H54 (cell line): ENCODE measurements at regions not wholly inside any gene's neighbourhood (a gene's known extent, or its start where the extent isn't known, plus 50 kb on each side); places are given as distances from the start of the nearest gene placed in this dataset.
"Not testable (repeated sequence)": the region's sequence is repeated elsewhere in the genome, so short reads cannot be mapped to it uniquely, and the experiment has no call there.

ENCODE experiments used
- DNase-seq: peaks from one replicate; pipeline ENCODE4 v3.0.0; 2011; ENCODE audit warnings: low spot score, mixed read lengths; ENCODE audit not compliant: insufficient read length
- FAIRE-seq: peaks from 3 replicates; lab custom pipeline; 2011; peaks lifted over from hg19 to GRCh38; lab: Jason Lieb, UNC
- POLR2A ChIP-seq: IDR thresholded peaks from 2 replicates; pipeline ENCODE4 v1.6.1; 2011; ENCODE audit warnings: low read depth, mild to moderate bottlenecking, low read length

DNA sequence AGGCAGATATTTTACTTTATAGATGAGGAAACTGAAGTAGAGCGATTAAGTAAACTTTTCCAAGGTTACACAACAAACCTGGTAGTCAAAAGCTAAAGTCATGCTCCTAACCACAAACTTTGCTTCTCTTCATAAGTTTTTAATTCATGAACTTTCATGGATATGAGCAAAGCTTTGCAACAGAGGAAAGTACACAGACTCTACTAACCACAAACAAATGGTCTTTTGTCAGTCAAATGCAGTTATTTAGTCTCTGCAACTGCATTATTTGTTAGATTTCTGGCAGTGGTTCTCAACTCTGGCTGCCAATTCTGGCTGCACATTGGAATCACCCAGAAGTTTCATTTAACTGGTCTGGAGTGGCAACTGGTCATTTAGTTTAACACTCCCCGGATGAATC, 140.6 kb upstream of the TMEM168 start:
- no peak for TF ChIP-seq POLR2A
- FAIRE-seq: no peak
- DNase-seq: no peak

DNA sequence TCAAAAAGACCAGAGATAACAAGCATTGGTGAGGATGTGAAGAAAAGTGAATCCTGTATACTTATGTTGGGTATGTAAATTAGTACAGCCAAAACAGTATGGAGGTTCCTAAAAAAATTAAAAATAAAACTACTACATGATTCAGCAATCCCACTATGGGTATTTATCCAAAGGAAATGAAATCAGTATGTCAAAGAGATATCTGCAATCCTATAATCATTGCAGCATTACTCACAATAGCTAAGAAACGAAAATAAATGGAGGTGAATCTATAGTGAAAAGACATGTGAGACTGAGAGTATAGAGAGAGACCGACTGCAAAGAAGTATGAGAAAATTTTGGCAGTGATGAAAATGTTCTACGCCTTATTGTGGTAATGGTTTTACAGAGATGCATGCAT, 139.2 kb upstream of the TMEM168 start:
- no peak for FAIRE-seq
- no peak for DNase-seq
- no peak for TF ChIP-seq POLR2A

DNA sequence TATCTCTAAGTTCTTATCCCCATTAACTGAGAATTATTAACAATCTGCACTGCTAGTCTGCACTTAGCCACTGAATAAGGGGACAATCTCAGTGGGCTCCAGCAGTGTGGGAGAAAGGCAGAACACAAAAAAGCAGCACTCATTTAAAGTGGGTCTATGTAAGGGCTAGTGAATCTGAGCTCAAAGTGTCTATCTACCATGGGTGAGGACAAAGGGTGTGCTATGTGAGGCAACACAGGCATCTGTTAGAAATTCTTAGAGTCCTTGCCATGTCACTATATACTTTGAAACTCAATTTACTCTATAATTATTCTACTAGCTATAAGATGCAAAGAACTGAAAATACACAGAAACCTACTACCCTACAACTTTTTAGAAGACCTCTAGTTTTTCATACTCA, 135.8 kb upstream of the TMEM168 start:
- no peak for TF ChIP-seq POLR2A
- DNase-seq (no peak), FAIRE-seq (no peak)

DNA sequence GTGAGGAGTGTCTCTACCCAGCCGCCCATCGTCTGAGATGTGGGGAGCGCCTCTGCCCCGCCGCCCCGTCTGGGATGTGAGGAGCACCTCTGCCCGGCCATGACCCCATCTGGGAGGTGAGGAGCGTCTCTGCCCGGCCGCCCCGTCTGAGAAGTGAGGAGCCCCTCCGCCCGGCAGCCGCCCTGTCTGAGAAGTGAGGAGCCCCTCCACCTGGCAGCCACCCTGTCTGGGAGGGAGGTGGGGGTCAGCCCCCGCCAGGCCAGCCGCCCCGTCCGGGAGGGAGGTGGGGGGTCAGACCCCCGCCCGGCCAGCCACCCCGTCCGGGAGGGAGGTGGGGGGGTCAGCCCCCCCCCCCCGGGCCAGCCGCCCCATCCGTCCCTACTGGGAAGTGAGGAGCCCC, 132.4 kb upstream of the TMEM168 start:
- not testable (repeated sequence) for DNase-seq, FAIRE-seq

DNA sequence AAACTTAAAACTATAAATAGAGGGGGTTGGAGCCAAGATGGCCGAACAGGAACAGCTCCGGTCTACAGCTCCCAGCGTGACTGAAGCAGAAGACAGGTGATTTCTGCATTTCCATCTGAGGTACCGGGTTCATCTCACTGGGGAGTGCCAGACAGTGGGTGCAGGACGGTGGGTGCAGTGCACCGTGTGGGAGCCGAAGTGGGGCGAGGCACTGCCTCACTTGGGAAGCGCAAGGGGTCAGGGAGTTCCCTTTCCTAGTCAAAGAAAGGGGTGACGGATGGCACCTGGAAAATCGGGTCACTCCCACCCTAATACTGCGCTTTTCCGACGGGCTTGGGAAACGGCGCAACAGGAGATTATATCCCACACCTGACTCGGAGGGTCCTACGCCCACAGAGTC, 126.2 kb upstream of the TMEM168 start:
- not testable (repeated sequence) for DNase-seq, FAIRE-seq

DNA sequence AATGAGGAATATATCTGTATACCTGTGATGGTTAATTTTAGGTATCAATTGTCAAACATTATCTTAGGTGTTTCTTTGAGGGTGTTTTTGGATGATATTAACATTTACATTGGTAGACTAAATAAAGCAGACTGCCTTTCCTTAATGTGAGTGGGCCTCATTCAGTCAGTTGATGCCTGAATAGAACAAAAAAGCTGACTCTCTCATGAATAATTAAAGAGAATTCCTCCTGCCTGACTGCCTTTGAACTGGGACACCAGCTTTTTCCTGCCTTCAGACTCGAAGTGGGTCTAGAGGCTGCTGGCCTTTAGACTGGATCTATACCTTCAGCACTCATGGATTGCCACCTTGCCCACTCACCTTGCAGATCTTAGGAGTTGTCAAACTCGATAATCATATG, 117.9 kb upstream of the TMEM168 start:
- TF ChIP-seq POLR2A: no peak
- DNase-seq: no peak
- no peak for FAIRE-seq

DNA sequence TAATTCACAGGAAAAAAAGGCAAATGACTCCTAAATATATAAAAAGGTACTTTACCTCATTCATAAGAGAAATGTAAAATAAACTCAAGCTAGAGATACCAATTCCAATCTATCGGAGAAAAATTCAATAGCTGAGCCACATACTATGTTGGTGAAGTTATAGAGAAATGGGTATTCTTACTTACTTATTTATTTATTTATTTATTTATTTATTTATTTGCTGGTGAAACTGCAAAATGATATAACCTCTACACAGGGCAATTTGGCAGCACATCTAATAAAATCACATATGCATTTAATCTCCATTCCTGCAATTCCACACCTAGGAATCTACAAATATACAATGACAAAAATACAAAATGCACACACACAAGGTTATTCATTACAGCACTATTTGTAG, 117.5 kb upstream of the TMEM168 start:
- no peak for TF ChIP-seq POLR2A
- no peak for DNase-seq
- no peak for FAIRE-seq

DNA sequence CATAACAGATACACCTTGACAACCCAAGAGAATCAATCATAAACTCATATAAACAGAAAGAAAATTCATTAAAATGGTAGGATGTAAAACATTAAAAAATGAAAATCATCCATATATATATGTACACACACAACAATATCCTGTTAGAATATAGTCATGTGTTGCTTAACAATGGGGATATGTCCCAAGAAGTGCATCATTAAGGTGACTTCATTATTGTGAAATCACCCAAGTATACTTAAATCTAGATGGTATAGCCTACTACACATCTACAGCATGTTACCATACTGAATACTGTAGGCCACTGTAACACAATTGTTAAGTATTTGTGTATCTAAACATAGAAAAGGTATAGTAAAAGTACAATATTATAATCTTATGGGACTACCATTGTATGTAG, 115.8 kb upstream of the TMEM168 start:
- no peak for TF ChIP-seq POLR2A
- DNase-seq: no peak
- FAIRE-seq: no peak

DNA sequence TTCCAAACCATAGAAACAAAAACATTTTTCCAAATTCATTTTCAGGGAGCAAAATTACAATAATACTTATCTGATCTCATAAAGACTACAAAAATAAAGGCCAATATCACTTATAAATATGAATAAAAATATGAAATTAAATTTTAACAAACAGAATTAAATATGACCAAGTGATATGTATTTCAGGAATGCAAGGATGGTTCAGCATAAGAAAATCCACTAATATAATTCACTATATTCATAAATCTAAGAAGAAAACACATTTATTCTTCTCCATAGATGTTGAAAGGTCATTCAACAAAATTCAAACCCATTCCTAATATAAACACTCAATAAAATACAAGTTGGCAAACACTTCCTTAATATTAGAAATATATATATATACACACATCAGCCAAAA, 115.2 kb upstream of the TMEM168 start:
- no peak for FAIRE-seq
- DNase-seq: no peak
- no peak for TF ChIP-seq POLR2A

DNA sequence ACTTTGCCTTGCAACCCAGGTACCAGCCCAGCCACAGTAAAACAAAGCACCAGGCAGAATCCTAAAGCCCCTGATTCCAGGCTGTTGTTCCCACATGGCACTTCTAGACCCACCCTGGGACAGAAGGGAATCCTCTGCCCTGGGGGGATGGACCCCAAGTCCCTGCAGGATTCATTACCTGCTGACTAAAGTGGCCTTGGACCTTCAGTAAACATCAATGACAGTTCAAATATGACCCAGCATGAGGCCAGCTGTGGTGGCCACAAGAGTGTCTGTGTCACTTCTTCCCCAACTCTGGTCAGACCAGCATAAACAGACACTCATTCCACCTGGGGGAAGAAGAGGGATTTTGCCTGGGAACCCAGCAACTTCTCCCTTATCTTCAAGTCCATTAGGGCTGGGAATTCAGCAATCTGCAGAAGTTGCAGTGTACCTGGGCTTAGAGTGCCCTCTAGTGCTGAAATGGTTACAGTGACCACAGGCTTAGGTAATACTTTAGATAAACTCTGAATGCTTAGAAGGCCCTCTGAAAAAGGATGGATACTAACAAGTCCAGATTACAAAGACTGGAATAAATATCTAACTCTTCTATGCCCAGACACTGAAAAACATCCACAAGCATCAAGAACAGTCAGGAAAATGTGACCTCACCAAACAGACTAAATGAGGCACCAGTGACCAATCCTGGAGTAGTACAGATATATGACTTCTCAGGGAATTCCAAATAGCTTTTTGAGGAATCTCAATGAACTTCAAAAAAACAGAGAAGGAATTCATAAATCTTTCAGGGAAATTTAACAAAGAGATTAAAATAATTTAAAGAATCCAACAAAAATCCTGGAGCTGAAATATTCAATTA, 108.5 kb upstream of the TMEM168 start:
- DNase-seq (peak; percentile 12), FAIRE-seq (peak; percentile 73)
- no peak for TF ChIP-seq POLR2A

DNA sequence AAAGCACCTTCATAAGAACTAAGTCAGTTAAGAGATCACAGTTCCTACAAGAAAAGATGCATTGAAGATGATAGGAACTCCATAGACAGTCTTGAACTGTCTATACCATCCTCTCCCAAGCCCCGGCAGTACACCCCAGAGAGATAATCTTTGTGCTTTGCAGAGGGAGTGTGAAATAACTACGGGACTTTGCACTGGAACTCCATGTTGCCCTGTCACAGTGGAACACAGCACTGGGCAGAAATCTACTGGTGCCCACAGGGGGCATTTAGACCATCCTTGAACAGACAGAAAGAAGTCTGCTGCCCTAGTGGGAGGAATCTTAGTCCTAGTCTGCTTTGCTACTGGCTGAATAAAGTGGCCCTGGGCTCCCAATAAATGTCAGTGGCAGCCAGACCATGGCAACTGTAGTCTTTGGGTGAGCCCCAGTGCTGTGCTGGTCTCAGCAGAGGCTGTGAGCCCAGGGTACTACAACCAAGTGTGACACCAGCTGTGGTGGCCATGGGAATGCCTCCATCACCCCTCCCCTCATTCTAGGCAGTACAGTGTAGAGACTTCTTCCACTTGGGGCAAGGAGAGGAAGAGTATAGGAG, 107.7 kb upstream of the TMEM168 start:
- DNase-seq: no peak
- TF ChIP-seq POLR2A: no peak
- FAIRE-seq: no peak

DNA sequence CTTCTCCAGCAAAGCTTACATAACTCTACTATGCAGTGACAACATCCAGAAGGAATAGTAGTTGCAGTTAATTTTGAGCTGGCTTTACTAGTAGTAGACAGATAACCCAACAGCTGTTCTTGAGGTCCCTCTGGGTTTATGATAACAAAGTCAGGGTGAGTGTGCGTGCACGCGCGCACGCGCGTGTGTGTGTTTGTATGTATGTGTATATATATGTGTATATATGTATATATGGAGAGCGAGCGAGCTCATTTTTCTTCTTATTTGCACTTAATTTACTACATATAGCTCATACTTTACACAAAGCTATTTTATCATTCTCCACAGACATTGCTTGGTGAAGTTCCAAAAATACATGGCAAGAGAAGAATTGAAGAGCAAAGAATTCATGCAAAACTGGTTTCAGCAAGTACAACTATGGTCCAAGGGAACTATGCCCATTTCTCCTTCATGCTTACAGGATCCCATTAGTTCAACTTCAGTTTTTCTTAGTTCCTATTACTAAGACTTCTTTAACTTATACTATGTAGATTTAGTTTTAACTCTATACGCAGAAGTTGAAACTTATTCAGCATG, 105.9 kb upstream of the TMEM168 start:
- no peak for FAIRE-seq
- no peak for DNase-seq
- TF ChIP-seq POLR2A: no peak

DNA sequence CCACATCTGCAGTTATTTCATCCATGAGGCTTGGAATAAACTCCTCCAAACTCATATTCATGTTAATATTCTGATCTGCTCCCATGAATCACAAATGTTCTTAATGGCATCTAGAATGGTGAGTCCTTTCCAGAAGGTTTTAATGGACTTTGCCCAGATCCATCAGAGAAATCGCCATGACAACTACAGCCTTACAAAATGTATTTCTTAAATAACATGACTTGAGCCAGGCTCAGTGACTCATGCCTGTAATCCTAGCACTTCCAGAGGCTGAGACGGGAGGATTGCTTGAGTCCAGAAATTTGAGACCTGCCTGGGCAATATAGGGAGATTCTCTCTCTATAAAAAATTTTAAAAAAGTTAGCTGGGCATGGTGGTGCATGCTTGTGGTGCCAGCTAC, 102.1 kb upstream of the TMEM168 start:
- DNase-seq (no peak), FAIRE-seq (peak; percentile 48)
- no peak for TF ChIP-seq POLR2A

DNA sequence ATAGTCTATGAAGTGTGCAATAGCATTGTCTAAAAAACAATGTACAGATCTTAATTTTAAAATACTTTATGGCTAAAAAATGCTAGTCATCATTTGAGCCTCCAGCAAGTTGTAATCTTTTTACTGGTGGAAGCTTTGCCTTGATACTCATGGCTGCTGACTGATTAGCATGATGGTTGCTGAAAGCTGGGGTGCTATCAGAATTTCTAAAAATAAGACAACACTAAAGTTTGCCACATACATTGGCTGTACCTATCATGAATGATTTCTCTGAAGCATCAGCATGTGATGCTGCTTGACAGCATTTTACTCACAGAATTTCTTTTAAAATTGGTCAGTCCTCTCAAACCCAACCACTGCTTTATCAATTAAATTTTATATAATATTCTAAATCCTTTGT, 101.5 kb upstream of the TMEM168 start:
- no peak for DNase-seq
- no peak for TF ChIP-seq POLR2A
- no peak for FAIRE-seq
